ENCODE measurements at regions not wholly inside any gene's neighbourhood (a gene's known extent, or its start where the extent isn't known, plus 50 kb on each side); places are given as distances from the start of the nearest gene placed in this dataset.

DNA sequence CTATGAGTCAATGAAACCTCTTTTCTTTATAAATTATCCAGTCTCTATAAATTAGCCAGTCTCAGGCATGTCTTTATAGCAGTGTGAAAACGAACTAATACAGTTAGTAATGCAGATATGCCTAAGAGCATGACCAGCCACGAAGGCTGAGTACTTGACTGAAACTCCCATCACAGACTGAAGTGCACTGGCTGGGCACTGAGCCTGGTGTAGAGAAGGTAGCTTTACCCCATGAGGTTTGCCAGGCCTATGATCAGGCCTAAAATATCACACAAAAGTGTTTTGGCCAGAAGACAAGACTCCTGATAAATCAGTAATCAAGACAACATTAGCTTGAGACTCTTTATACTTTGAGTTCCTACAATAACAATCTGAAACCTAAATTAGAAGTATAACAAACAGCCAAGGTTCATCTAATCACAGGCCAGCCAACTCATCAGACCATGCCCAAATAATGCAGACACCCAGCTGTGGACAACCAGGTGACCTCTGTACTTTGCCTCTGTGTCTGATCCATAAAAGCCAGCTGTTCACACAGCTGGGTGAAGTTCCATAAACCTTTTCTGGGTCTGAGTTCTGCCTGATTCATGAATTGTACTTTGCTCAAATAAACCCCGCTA is 771.8 kb upstream of the SLITRK1 start:
- TF ChIP-seq CTCF (IDR thresholded peaks at IDR 0.05) (no peak), EZH2 (IDR thresholded peaks at IDR 0.05) (no peak), EZH2phosphoT487 (IDR thresholded peaks at IDR 0.05) (no peak)
